ENCODE measurements at regions not wholly inside any gene's neighbourhood (a gene's known extent, or its start where the extent isn't known, plus 50 kb on each side); places are given as distances from the start of the nearest gene placed in this dataset.
"Not testable (repeated sequence)": the region's sequence is repeated elsewhere in the genome, so short reads cannot be mapped to it uniquely, and the experiment has no call there.

- H3K23ac ChIP-seq (ENCODE audit: low read depth, low read length); POLR2A ChIA-PET (ENCODE audit: unreplicated experiment); H3K79me1 ChIP-seq (ENCODE audit: low read depth in 1 of 2, low read length in 2 of 2); H3K56ac ChIP-seq (ENCODE audit: extremely low read depth, insufficient read depth, low read length); H3K9ac ChIP-seq (ENCODE audit: low read depth, low read length); H4K20me1 ChIP-seq (ENCODE audit: insufficient read depth, low read length); H2AK9ac ChIP-seq (replicated peaks; ENCODE audit: low read depth, low read length, poor library complexity); H3K14ac ChIP-seq (replicated peaks; ENCODE audit: low read depth, low read length); H2BK5ac ChIP-seq (ENCODE audit: low read depth, low read length, poor library complexity, severe bottlenecking); dilution Hi-C loops (cut with HindIII; ENCODE audit: low sequenced_read_pairs, unreplicated experiment); H3K36me3 ChIP-seq (ENCODE audit: control insufficient read depth, insufficient read depth, low read length); DNase-seq; H3K18ac ChIP-seq (ENCODE audit: low read depth, low read length); H3K4me3 ChIP-seq (ENCODE audit: insufficient read depth, low read depth, low read length); H4K91ac ChIP-seq (ENCODE audit: insufficient read depth, low read depth, low read length); H2AFZ ChIP-seq (replicated peaks; ENCODE audit: low read length, poor library complexity); H2BK15ac ChIP-seq (ENCODE audit: low read depth, low read length); H2BK120ac ChIP-seq (ENCODE audit: low read depth, low read length); intact Hi-C loops (cut with micrococcal nuclease); H2BK20ac ChIP-seq (ENCODE audit: low read depth, low read length); H3K4me1 ChIP-seq (ENCODE audit: control insufficient read depth, insufficient read depth, low read length); H3K4me2 ChIP-seq (ENCODE audit: low read depth, low read length); H3K4ac ChIP-seq (ENCODE audit: low read depth, low read length); H2AK5ac ChIP-seq (ENCODE audit: low read depth, low read length); H4K8ac ChIP-seq (ENCODE audit: low read depth in 2 of 2, low read length in 2 of 2); ATAC-seq (ENCODE audit: low read depth); H3K27ac ChIP-seq (ENCODE audit: insufficient read depth, low read length); BruUV-seq (replicated peaks); in situ Hi-C loops (cut with MboI; ENCODE audit: low sequenced_read_pairs); H4K5ac ChIP-seq (ENCODE audit: low read depth, low read length); H3K9me1 ChIP-seq (ENCODE audit: insufficient read depth, low read length); H3K9me3 ChIP-seq (ENCODE audit: control insufficient read depth, insufficient read depth, low read length): not testable (repeated sequence)
- H3K27me3 ChIP-seq (ENCODE audit: control insufficient read depth, insufficient read depth, low read length), result peaks cover 17% of the 10 kb centered on the region
- WGBS, 2 experiments (ENCODE audit: extremely low coverage in 2 of 2, insufficient read length in 1 of 2), result 100% methylated on average over 4 of the region's 11 CpGs; no CpG with 5 or more reads in 1 of the 2 experiments
- CTCF ChIA-PET, result interaction anchor here (0.7 kb wide), 1 partner anchor 11 kb away, joined by 4 read pairs; no protein-coding TSS in a partner anchor
- peak; percentile 67 for TF ChIP-seq MAFK (IDR thresholded peaks at IDR 0.05; ENCODE audit: low read depth, low read length)
These were observed 55.4 kb upstream of the USP3 start for GRCh38 chr15:63448872-63449555.
